Panc1 (cell line): ENCODE measurements at regions not wholly inside any gene's neighbourhood (a gene's known extent, or its start where the extent isn't known, plus 50 kb on each side); places are given as distances from the start of the nearest gene placed in this dataset.

Experiments
- ATAC-seq: fragments of 200-7000 bp; cut with Tn5 transposase; 2 replicates; pipeline ENCODE4 v1.9.1; 2020; ENCODE audit warnings: mild to moderate bottlenecking, moderate library complexity
- BruUV-seq: library from RNA; stranded (reverse); fragments of 400-500 nt; replicated peaks from 2 replicates; lab custom pipeline; 2021; lab: Mats Ljungman, UMichigan
- CTCF ChIA-PET: fragments of 300-600 bp; sonication (Branson Sonifier 250); formaldehyde crosslinking; loops from one replicate; lab custom pipeline; 2022; ENCODE audit warnings: antibody characterized with exemption; lab: Charles Lee
- POLR2A ChIA-PET: fragments of 300-600 bp; sonication (Branson Sonifier 250); formaldehyde crosslinking; loops from one replicate; lab custom pipeline; 2022; ENCODE audit warnings: antibody characterized with exemption; lab: Charles Lee
- DNase-seq: peaks from one replicate; pipeline ENCODE4 v3.0.0-alpha.2; 2010; ENCODE audit warnings: low read depth, low spot score
- H3K27ac ChIP-seq: 2 replicates; pipeline ENCODE4 v1.5.1; 2011; ENCODE audit warnings: mild to moderate bottlenecking, low read length, inconsistent platforms
- H3K27me3 ChIP-seq: fragments of 200-500 bp; sonication (Bioruptor generic); 2 replicates; pipeline ENCODE4 v1.6.0; 2014; ENCODE audit warnings: low read length, inconsistent platforms; ENCODE audit not compliant: control insufficient read depth, insufficient read depth
- H3K36me3 ChIP-seq: fragments of 200-500 bp; sonication (Bioruptor generic); 2 replicates; pipeline ENCODE4 v1.5.1; 2014; ENCODE audit warnings: inconsistent platforms, mild to moderate bottlenecking, low read length, moderate library complexity; ENCODE audit not compliant: control insufficient read depth, insufficient read depth
- H3K4me1 ChIP-seq: 2 replicates; pipeline ENCODE4 v1.5.1; 2011; ENCODE audit warnings: inconsistent platforms, mild to moderate bottlenecking, low read length, moderate library complexity; ENCODE audit not compliant: control insufficient read depth, insufficient read depth
- H3K4me3 ChIP-seq, 2 experiments: 2 replicates each; pipeline ENCODE4 v1.5.1; 2011 to 2012; ENCODE audit warnings: low read depth in 2 of 2, low read length in 2 of 2, mild to moderate bottlenecking in 2 of 2, inconsistent platforms in 1 of 2, moderate library complexity in 1 of 2
- H3K9me3 ChIP-seq: fragments of 200-500 bp; sonication (Bioruptor generic); 2 replicates; pipeline ENCODE4 v1.5.1; 2014; ENCODE audit warnings: low read depth, mild to moderate bottlenecking, inconsistent platforms, low read length, moderate library complexity; ENCODE audit not compliant: control insufficient read depth, insufficient read depth
- POLR2AphosphoS5 ChIP-seq: IDR thresholded peaks from 2 replicates; pipeline ENCODE4 v1.6.1; 2012; ENCODE audit warnings: mild to moderate bottlenecking, low read depth, low read length, moderate library complexity
- SIN3A ChIP-seq: IDR thresholded peaks from 2 replicates; pipeline ENCODE4 v1.6.1; 2012; ENCODE audit warnings: low read depth, mild to moderate bottlenecking, low read length, moderate library complexity, borderline replicate concordance; ENCODE audit not compliant: insufficient read depth
- TCF7L2 ChIP-seq: IDR thresholded peaks from 2 replicates; pipeline ENCODE4 v1.6.1; 2011; ENCODE audit warnings: mild to moderate bottlenecking, low read depth, low read length, inconsistent platforms
- in situ Hi-C: cut with HindIII; loops from 2 replicates; pipeline ENCODE4 v1.10.0; 2016; ENCODE audit warnings: low sequenced_read_pairs, low pct_unique_long_range_greater_than_20kb
- intact Hi-C: fragments of 100-400 bp; cut with micrococcal nuclease; formaldehyde crosslinking; loops from one replicate; pipeline ENCODE4 v1.10.0; 2022; ENCODE audit not compliant: unreplicated experiment
- TF ChIP-seq, protein P1 (sequence below): fragments of 450-650 bp; IDR thresholded peaks from 2 replicates; pipeline ENCODE4 v1.5.1; 2017; ENCODE audit warnings: mild to moderate bottlenecking
- TF ChIP-seq, protein P2 (sequence below), 2 experiments: IDR thresholded peaks; 2 replicates each; pipeline ENCODE4 v1.6.1; 2011 to 2012; ENCODE audit warnings: low read depth in 2 of 2, control low read depth in 1 of 2, low read length in 1 of 2, mild to moderate bottlenecking in 1 of 2, moderate library complexity in 1 of 2; ENCODE audit not compliant: insufficient read depth in 1 of 2

GRCh38 chr10:36094096-36094495 is 452.0 kb upstream of the FZD8 start:
- TF ChIP-seq TCF7L2 (no peak), POLR2AphosphoS5 (no peak), SIN3A (no peak)
- TF ChIP-seq, protein P1, sequence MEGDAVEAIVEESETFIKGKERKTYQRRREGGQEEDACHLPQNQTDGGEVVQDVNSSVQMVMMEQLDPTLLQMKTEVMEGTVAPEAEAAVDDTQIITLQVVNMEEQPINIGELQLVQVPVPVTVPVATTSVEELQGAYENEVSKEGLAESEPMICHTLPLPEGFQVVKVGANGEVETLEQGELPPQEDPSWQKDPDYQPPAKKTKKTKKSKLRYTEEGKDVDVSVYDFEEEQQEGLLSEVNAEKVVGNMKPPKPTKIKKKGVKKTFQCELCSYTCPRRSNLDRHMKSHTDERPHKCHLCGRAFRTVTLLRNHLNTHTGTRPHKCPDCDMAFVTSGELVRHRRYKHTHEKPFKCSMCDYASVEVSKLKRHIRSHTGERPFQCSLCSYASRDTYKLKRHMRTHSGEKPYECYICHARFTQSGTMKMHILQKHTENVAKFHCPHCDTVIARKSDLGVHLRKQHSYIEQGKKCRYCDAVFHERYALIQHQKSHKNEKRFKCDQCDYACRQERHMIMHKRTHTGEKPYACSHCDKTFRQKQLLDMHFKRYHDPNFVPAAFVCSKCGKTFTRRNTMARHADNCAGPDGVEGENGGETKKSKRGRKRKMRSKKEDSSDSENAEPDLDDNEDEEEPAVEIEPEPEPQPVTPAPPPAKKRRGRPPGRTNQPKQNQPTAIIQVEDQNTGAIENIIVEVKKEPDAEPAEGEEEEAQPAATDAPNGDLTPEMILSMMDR, result no peak
- TF ChIP-seq, protein P2, sequence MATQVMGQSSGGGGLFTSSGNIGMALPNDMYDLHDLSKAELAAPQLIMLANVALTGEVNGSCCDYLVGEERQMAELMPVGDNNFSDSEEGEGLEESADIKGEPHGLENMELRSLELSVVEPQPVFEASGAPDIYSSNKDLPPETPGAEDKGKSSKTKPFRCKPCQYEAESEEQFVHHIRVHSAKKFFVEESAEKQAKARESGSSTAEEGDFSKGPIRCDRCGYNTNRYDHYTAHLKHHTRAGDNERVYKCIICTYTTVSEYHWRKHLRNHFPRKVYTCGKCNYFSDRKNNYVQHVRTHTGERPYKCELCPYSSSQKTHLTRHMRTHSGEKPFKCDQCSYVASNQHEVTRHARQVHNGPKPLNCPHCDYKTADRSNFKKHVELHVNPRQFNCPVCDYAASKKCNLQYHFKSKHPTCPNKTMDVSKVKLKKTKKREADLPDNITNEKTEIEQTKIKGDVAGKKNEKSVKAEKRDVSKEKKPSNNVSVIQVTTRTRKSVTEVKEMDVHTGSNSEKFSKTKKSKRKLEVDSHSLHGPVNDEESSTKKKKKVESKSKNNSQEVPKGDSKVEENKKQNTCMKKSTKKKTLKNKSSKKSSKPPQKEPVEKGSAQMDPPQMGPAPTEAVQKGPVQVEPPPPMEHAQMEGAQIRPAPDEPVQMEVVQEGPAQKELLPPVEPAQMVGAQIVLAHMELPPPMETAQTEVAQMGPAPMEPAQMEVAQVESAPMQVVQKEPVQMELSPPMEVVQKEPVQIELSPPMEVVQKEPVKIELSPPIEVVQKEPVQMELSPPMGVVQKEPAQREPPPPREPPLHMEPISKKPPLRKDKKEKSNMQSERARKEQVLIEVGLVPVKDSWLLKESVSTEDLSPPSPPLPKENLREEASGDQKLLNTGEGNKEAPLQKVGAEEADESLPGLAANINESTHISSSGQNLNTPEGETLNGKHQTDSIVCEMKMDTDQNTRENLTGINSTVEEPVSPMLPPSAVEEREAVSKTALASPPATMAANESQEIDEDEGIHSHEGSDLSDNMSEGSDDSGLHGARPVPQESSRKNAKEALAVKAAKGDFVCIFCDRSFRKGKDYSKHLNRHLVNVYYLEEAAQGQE (IDR thresholded peaks at IDR 0.05; ENCODE audit: insufficient read depth in 1 of 2, low read depth in 2 of 2, low read length in 1 of 2), result no peak
- Histone ChIP-seq H3K27ac (no peak overlapping the region), H3K4me1 (no peaks in the 10 kb centered on the region), H3K9me3 (no peaks in the 10 kb centered on the region), H3K36me3 (no peaks in the 10 kb centered on the region), H3K27me3 (no peaks in the 10 kb centered on the region), H3K4me3 (no peak overlapping the region)
- in situ Hi-C loops, result no loop called here
- DNase-seq (no peak), ATAC-seq (no peak)
- intact Hi-C loops, result no loop called here
- ChIA-PET CTCF (no interaction called here), POLR2A (no interaction called here)
- BruUV-seq, result no TSS peak

DNA sequence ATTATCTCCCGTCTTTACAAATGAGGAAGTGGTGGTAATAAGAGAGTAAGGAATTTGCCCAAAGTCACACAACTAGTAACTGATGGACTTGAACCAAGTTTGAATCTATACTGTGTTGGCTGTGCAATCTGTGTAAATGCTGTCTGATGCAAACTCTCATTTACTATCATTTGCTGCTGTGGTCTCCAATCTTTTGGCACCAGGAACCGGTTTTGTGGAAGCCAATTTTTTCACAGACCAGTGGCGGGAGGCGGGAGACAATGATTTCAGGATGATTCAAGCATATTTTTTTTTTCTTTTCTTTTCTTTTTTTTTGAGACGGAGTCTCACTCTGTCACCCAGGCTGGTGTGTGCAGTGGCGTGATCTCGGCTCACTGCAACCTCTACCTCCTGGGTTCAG is 450.0 kb upstream of the FZD8 start:
- intact Hi-C loops (no loop called here), in situ Hi-C loops (no loop called here)
- H3K27ac ChIP-seq, result no peak overlapping the region
- H3K36me3 ChIP-seq, result no peaks in the 10 kb centered on the region
- DNase-seq (no peak), ATAC-seq (no peak)
- ChIA-PET CTCF (no interaction called here), POLR2A (no interaction called here)
- H3K27me3 ChIP-seq, result no peaks in the 10 kb centered on the region
- TF ChIP-seq TCF7L2 (no peak), SIN3A (no peak), POLR2AphosphoS5 (no peak)
- TF ChIP-seq, protein P2 (IDR thresholded peaks at IDR 0.05; ENCODE audit: insufficient read depth in 1 of 2, low read depth in 2 of 2, low read length in 1 of 2), result no peak
- TF ChIP-seq, protein P1, result no peak
- no TSS peak for BruUV-seq
- H3K4me1 ChIP-seq, result no peaks in the 10 kb centered on the region
- H3K9me3 ChIP-seq, result no peaks in the 10 kb centered on the region
- no peak overlapping the region for H3K4me3 ChIP-seq
